OCI-M2 (cell line): ENCODE measurements at regions not wholly inside any gene's neighbourhood (a gene's known extent, or its start where the extent isn't known, plus 50 kb on each side); places are given as distances from the start of the nearest gene placed in this dataset.

Source experiments
- DNase-seq: peaks from one replicate; lab custom pipeline; 2025; ENCODE audit not compliant: unreplicated experiment; lab: John Stamatoyannopoulos, UW

DNA sequence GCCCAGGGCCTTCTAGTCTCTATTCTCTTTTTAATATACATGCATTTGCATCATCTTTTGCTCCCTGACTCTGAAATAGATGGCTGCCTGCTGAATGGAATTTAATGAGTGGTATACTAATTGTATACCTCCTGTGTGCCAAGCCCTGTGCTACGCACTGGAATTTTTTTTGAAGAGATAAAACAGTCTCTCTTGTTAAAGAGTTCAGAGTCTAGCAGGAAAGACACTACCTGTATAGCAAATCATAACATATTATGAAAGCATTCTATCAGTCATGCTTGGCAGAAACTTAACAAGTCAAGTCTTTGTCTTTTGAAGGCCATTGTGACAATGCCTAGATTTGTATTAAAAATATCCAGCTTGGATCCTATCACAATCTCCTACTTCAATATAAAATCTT, 63.7 kb upstream of the SESN3 start:
- no peak for DNase-seq

DNA sequence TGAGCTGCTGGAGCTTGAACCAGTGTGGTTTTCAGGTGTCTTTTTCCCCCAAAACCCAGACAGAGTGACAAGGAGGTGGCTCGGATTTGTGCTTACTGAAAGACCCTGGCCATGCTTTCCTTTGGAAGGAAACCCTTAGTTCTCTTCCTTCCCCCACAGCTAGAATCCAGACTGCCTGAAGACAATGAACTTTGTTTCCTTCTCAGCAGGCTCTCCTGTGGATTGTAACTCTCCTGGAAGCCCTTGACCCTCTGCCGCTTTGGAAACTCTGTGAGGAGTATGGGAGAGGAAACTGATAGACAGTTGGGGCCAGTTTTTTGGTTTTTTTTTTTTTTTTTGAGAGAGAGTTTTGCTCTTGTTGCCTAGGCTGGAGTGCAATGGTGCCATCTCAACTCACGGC, 62.1 kb upstream of the SESN3 start:
- DNase-seq, result no peak

DNA sequence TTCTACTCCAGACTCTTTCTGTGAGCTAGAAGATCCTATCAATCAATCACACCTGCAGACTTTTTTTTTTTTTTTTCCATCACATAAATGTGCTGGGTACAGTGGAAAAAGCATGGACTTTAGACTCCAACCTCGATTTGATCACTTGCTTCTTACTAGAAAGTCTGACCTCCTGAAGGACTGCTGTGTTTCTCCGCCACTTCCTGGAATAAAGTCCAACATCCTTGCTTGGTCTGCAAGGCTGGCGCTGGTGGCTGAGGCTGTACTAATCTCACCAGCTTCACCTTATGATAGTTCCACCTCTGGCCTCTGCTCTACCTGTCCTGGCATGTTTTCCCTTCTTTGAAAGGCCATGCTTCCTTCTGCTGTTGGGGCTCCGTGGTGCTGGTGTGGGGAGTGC, 60.9 kb upstream of the SESN3 start:
- DNase-seq, result no peak

DNA sequence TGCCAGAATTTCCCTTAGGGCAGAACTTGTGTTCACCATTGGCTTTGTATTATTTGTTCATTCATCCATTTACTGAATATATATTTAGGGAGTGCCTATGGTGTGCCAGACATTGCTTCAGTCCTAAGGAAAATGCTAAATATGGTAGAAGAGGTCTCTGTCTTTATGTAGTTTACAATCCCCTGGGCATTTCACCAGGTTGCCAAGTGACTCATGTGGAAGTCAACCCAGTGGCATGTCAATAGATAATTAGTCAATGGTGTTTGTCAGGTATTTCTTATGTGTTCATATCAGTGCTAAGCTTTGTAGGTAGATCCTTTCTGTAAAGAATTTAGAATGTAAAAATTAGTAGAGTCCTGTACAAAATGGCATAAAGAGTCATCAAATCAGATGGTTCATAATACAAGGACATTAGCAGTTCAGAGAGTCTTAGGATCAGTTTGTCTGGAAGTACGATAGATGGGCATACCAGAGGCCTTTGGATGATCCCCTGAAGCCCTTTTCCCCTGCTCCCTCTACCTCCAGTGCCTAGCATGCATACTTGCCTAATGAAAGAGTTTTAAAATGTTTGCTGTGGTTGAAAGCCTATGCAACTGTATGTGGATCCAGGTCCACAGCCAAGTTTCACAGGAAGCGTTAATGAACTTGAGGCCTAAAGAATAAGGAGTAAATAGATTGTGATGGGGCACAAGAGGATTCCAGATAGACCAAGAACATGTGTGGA, 58.5 kb upstream of the SESN3 start:
- DNase-seq, result no peak

DNA sequence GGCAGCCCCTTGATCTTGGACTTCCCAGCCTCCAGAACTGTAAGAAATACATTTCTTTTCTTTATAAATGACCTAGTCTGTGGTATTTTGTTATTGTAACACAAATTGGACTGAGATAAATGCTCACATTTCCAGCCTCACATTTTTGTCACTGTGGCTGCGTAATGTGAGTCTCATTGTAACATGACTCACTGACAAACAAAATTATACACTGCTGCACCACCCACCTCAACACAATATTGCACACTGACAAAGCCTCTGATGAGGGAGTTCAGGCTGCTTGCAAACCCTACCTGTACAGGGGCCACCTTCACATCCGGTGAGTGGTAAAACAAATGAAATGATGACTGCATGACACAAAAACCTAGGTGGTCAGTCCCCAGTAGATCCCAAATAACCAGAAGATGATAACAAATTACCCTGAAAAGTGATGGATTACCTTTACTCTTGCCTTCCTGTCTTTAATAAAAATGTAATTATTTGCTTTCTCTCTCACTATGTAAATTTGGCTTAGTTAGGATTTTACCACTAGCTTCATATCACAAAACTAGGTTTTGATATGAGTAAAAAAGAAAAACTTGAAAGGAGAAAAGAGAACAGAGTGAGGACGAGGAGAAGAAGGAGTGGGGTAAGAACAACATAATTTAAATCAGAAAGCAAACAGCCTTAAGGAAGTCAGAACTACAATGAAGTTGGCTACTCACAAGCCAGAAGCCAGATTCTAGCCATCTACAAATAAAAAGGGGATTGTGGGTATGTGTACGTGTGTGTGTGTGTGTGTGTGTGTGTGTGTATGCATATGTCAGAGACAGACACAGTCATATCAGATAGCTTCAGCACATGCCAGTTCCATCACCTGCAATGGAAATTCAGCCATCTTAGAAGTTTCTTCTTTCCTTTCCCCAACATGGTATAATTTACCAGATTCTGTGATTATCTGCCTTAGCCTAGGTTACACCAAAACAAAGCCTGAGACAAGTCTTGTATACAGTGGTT, 53.4 kb upstream of the SESN3 start:
- DNase-seq, result no peak

DNA sequence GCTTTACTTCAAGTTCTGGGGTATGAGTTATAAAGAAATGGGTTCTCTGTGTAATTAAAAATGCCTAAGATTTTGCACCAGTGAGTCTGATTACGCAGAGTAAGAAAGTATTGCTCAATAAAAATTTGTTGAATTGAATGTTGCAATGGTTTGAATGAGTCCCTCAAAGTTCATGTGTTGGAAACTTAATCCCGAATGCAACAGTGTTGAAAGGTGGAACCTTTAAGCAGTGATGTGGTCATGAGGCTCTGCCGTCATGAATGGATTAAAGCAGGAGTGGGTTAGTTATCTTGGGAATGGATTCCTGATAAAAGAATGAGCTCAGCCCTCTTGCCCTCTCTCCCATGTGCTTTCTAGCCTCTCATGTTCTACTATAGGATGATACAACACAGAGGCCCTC, 52.6 kb upstream of the SESN3 start:
- DNase-seq, result no peak

DNA sequence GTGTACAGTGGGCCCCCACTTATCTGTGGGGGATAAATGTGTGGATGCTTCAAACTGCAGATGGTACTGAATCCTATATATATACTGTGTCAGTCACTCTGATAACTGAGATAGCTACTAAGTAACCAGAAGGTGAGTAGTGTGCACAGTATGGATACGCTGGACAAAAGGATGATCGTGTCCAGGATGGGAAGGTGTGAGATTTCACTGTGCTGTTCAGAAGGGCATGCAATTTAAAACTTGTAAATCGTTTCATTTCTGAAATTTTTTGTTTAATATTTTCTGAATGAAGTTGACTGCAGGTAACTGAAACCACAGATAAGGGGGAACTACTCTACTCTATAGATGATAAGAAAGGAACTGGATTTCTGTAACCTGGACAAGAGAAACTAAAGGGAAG, 52.1 kb upstream of the SESN3 start:
- no peak for DNase-seq

DNA sequence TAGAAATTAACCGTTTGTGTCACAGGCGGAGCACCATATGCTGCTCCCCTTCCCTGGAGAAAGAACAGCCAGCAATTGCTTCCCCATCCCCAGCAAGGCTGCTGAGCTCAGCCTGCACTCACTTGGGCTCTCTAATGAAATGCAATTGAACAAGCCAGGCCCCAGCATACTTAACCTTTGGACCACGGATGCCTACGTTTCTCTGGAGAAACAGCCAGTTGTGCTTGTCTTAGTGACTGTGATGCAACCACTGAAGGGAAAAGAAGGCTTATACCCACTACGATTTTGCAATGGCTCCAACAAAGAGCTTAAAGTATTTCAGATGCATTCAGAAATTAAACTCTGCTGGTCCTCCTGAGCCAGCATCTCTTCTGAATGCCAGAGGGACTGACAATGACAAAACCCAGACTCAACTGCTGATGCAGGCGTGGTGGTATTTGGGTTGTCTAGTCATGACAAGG, 51.3 kb upstream of the SESN3 start:
- DNase-seq, result no peak
